Suprapubic skin (tissue), 3 donors: ENCODE measurements at regions not wholly inside any gene's neighbourhood (a gene's known extent, or its start where the extent isn't known, plus 50 kb on each side); places are given as distances from the start of the nearest gene placed in this dataset.

ENCODE experiments used
- POLR2A ChIP-seq, 2 donors: fragments of 450-650 bp; IDR thresholded peaks; one replicate each; pipeline ENCODE4 v1.6.1; 2017; ENCODE audit warnings: antibody characterized with exemption in 2 of 2, mild to moderate bottlenecking in 2 of 2, moderate library complexity in 2 of 2
- TF ChIP-seq, protein P1 (sequence below), 2 donors: fragments of 200-600 bp in 1 of 2; fragments of 450-650 bp in 1 of 2; sonication (generic) in 1 of 2; IDR thresholded peaks; one replicate each; pipeline ENCODE4 v1.5.1; 2016 to 2019; ENCODE audit warnings: antibody characterized with exemption in 2 of 2, mild to moderate bottlenecking in 1 of 2, moderate library complexity in 1 of 2

DNA sequence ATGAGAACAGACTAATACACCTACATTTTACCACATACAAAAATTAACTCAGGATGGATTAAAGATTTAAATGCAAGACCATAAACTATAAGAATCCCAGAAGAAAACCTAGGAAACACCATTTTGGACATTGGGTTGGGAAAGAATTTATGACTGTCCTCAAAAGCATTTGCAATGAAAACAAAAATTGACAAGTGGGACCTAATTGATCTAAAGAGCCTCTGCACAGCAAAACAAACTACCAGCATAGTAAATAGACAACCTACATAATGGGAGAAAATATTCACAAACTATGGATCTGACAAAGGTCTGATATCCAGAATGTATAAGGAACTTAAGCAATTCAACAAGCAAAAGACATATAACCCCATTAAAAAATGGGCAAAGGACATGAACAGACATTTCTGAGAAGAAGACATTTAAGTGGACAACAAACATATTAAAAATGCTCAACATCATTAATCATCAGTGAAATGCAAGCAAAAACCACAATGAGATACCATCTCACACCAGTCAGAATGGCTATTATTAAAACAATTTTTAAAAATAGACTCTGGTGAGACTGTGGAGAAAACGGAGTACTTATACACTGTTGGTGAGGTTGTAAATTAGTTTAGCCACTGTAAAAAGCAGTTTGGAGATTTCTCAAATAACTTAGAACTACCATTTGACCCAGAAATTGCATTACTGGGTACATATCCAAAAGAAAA lies 221.7 kb upstream of the DIPK2B start:
- TF ChIP-seq, protein P1, sequence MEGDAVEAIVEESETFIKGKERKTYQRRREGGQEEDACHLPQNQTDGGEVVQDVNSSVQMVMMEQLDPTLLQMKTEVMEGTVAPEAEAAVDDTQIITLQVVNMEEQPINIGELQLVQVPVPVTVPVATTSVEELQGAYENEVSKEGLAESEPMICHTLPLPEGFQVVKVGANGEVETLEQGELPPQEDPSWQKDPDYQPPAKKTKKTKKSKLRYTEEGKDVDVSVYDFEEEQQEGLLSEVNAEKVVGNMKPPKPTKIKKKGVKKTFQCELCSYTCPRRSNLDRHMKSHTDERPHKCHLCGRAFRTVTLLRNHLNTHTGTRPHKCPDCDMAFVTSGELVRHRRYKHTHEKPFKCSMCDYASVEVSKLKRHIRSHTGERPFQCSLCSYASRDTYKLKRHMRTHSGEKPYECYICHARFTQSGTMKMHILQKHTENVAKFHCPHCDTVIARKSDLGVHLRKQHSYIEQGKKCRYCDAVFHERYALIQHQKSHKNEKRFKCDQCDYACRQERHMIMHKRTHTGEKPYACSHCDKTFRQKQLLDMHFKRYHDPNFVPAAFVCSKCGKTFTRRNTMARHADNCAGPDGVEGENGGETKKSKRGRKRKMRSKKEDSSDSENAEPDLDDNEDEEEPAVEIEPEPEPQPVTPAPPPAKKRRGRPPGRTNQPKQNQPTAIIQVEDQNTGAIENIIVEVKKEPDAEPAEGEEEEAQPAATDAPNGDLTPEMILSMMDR (IDR thresholded peaks at IDR 0.05), result no peak
- no peak for TF ChIP-seq POLR2A (IDR thresholded peaks at IDR 0.05)
